ENCODE measurements at regions not wholly inside any gene's neighbourhood (a gene's known extent, or its start where the extent isn't known, plus 50 kb on each side); places are given as distances from the start of the nearest gene placed in this dataset.

DNA sequence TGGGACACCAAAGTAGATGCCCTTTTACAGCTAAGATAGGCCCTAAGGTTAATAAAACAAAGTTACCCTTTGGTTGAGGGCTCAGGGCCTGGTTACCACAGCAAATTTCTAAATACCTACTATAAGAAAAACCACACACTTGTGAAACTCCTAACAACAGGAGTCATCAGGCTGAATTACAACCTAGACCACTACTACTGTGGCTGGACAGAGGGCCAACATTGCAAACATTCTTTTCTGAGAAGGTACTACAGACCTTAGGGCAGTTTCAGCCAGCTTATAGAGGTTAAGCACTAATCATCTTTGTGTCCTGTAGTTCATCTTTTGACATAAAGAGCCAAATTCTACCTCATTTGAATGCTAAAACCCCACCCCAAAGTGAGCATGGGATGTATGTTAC, 504.0 kb downstream of the RAPGEF2 start:
- CTCF ChIA-PET, result no interaction called here
- Histone ChIP-seq H3K9ac (ENCODE audit: control insufficient read depth, insufficient read depth, low read length) (no peak overlapping the region), H3K9me3 (replicated peaks; ENCODE audit: control insufficient read depth, insufficient read depth, low read length) (no peaks in the 10 kb centered on the region), H2AFZ (ENCODE audit: control insufficient read depth, low read depth, low read length) (no peak overlapping the region), H3K27ac (ENCODE audit: control insufficient read depth, insufficient read depth) (no peak overlapping the region), H3K4me2 (ENCODE audit: control insufficient read depth, insufficient read depth) (no peak overlapping the region), H3K79me2 (ENCODE audit: control insufficient read depth, insufficient read depth, low read length) (no peaks in the 10 kb centered on the region), H3K36me3 (ENCODE audit: control insufficient read depth in 2 of 2, insufficient read depth in 2 of 2, low read length in 1 of 2) (no peaks in the 10 kb centered on the region), H3K4me3 (no peak overlapping the region), H3K4me1 (ENCODE audit: control insufficient read depth, insufficient read depth, low read length) (no peaks in the 10 kb centered on the region), H4K20me1 (ENCODE audit: control insufficient read depth, insufficient read depth) (no peaks in the 10 kb centered on the region), H3K27me3 (replicated peaks in 1 of 2; ENCODE audit: control insufficient read depth in 2 of 2, insufficient read depth in 2 of 2, low read length in 1 of 2) (no peaks in the 10 kb centered on the region)
- RAD21 ChIA-PET (ENCODE audit: unreplicated experiment), result no interaction called here
- POLR2A ChIA-PET, result no interaction called here
- BruUV-seq (replicated peaks), result no TSS peak
- no peak for FAIRE-seq
- in situ Hi-C loops (cut with MboI), result no loop called here
- DNase-seq (ENCODE audit: low read depth, low spot score), result no peak
- no peak for ATAC-seq
- SMC1A ChIA-PET (ENCODE audit: uncharacterized antibody, unreplicated experiment), result no interaction called here
- intact Hi-C loops (cut with micrococcal nuclease; ENCODE audit: unreplicated experiment), result no loop called here
- TF ChIP-seq CEBPB (IDR thresholded peaks at IDR 0.05; ENCODE audit: borderline replicate concordance in 1 of 2, low read depth in 2 of 2, low read length in 2 of 2), result no peak
- no peak for TF ChIP-seq ASH2L (IDR thresholded peaks at IDR 0.05; ENCODE audit: borderline replicate concordance, low read depth)
- TF ChIP-seq, protein P1, sequence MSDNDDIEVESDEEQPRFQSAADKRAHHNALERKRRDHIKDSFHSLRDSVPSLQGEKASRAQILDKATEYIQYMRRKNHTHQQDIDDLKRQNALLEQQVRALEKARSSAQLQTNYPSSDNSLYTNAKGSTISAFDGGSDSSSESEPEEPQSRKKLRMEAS (IDR thresholded peaks at IDR 0.05; ENCODE audit: low read depth, low read length), result no peak
- TF ChIP-seq ETV6 (conservative IDR thresholded peaks at IDR 0.05 in 1 of 2, IDR thresholded peaks at IDR 0.05 in 1 of 2; ENCODE audit: borderline replicate concordance in 1 of 2, low read depth in 1 of 2), result no peak
- TF ChIP-seq, protein P2, sequence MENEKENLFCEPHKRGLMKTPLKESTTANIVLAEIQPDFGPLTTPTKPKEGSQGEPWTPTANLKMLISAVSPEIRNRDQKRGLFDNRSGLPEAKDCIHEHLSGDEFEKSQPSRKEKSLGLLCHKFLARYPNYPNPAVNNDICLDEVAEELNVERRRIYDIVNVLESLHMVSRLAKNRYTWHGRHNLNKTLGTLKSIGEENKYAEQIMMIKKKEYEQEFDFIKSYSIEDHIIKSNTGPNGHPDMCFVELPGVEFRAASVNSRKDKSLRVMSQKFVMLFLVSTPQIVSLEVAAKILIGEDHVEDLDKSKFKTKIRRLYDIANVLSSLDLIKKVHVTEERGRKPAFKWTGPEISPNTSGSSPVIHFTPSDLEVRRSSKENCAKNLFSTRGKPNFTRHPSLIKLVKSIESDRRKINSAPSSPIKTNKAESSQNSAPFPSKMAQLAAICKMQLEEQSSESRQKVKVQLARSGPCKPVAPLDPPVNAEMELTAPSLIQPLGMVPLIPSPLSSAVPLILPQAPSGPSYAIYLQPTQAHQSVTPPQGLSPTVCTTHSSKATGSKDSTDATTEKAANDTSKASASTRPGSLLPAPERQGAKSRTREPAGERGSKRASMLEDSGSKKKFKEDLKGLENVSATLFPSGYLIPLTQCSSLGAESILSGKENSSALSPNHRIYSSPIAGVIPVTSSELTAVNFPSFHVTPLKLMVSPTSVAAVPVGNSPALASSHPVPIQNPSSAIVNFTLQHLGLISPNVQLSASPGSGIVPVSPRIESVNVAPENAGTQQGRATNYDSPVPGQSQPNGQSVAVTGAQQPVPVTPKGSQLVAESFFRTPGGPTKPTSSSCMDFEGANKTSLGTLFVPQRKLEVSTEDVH (IDR thresholded peaks at IDR 0.05; ENCODE audit: low read depth, partially characterized antibody), result no peak
- no peak for TF ChIP-seq SMC3 (IDR thresholded peaks at IDR 0.05; ENCODE audit: borderline replicate concordance, low read length)
- no peak for TF ChIP-seq MTA2 (IDR thresholded peaks at IDR 0.05; ENCODE audit: low read depth)
- TF ChIP-seq TARDBP (IDR thresholded peaks at IDR 0.05; ENCODE audit: borderline replicate concordance), result no peak
- TF ChIP-seq, protein P3, sequence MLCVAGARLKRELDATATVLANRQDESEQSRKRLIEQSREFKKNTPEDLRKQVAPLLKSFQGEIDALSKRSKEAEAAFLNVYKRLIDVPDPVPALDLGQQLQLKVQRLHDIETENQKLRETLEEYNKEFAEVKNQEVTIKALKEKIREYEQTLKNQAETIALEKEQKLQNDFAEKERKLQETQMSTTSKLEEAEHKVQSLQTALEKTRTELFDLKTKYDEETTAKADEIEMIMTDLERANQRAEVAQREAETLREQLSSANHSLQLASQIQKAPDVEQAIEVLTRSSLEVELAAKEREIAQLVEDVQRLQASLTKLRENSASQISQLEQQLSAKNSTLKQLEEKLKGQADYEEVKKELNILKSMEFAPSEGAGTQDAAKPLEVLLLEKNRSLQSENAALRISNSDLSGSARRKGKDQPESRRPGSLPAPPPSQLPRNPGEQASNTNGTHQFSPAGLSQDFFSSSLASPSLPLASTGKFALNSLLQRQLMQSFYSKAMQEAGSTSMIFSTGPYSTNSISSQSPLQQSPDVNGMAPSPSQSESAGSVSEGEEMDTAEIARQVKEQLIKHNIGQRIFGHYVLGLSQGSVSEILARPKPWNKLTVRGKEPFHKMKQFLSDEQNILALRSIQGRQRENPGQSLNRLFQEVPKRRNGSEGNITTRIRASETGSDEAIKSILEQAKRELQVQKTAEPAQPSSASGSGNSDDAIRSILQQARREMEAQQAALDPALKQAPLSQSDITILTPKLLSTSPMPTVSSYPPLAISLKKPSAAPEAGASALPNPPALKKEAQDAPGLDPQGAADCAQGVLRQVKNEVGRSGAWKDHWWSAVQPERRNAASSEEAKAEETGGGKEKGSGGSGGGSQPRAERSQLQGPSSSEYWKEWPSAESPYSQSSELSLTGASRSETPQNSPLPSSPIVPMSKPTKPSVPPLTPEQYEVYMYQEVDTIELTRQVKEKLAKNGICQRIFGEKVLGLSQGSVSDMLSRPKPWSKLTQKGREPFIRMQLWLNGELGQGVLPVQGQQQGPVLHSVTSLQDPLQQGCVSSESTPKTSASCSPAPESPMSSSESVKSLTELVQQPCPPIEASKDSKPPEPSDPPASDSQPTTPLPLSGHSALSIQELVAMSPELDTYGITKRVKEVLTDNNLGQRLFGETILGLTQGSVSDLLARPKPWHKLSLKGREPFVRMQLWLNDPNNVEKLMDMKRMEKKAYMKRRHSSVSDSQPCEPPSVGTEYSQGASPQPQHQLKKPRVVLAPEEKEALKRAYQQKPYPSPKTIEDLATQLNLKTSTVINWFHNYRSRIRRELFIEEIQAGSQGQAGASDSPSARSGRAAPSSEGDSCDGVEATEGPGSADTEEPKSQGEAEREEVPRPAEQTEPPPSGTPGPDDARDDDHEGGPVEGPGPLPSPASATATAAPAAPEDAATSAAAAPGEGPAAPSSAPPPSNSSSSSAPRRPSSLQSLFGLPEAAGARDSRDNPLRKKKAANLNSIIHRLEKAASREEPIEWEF (IDR thresholded peaks at IDR 0.05; ENCODE audit: insufficient replicate concordance, low read depth, low read length), result no peak
- TF ChIP-seq PAX5 (IDR thresholded peaks at IDR 0.05; ENCODE audit: borderline replicate concordance, low read depth, low read length), result no peak
- no peak for TF ChIP-seq MYB (IDR thresholded peaks at IDR 0.05; ENCODE audit: borderline replicate concordance, low read depth, low read length)
- TF ChIP-seq, protein P4, sequence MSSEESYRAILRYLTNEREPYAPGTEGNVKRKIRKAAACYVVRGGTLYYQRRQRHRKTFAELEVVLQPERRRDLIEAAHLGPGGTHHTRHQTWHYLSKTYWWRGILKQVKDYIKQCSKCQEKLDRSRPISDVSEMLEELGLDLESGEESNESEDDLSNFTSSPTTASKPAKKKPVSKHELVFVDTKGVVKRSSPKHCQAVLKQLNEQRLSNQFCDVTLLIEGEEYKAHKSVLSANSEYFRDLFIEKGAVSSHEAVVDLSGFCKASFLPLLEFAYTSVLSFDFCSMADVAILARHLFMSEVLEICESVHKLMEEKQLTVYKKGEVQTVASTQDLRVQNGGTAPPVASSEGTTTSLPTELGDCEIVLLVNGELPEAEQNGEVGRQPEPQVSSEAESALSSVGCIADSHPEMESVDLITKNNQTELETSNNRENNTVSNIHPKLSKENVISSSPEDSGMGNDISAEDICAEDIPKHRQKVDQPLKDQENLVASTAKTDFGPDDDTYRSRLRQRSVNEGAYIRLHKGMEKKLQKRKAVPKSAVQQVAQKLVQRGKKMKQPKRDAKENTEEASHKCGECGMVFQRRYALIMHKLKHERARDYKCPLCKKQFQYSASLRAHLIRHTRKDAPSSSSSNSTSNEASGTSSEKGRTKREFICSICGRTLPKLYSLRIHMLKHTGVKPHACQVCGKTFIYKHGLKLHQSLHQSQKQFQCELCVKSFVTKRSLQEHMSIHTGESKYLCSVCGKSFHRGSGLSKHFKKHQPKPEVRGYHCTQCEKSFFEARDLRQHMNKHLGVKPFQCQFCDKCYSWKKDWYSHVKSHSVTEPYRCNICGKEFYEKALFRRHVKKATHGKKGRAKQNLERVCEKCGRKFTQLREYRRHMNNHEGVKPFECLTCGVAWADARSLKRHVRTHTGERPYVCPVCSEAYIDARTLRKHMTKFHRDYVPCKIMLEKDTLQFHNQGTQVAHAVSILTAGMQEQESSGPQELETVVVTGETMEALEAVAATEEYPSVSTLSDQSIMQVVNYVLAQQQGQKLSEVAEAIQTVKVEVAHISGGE (CRISPR knock-in tag; IDR thresholded peaks at IDR 0.05), result no peak
